ENCODE measurements at regions not wholly inside any gene's neighbourhood (a gene's known extent, or its start where the extent isn't known, plus 50 kb on each side); places are given as distances from the start of the nearest gene placed in this dataset.

- no peak for TF ChIP-seq POLR2A (IDR thresholded peaks at IDR 0.05)
- no peak for TF ChIP-seq CTCF (IDR thresholded peaks at IDR 0.05)
Observed at GRCh38 chr10:90450797-90451196, 407.0 kb downstream of the HTR7 start.

Data from body of pancreas (tissue), 4 donors.